H9 (cell line): ENCODE measurements at regions not wholly inside any gene's neighbourhood (a gene's known extent, or its start where the extent isn't known, plus 50 kb on each side); places are given as distances from the start of the nearest gene placed in this dataset.

Experiments used
- DNase-seq: peaks from one replicate; pipeline ENCODE4 v3.0.0-alpha.2; 2017
- H2AFZ ChIP-seq: one replicate; pipeline ENCODE4 v1.6.1; 2013; ENCODE audit warnings: mild to moderate bottlenecking, low read length, control low read depth, moderate library complexity
- H2AK5ac ChIP-seq: 2 replicates; pipeline ENCODE4 v1.6.1; 2013; ENCODE audit warnings: low read length, control low read depth, mixed read lengths; ENCODE audit not compliant: insufficient read length
- H2BK120ac ChIP-seq: one replicate; pipeline ENCODE4 v1.6.1; 2013; ENCODE audit warnings: low read depth, mild to moderate bottlenecking, low read length, control low read depth, inconsistent platforms; ENCODE audit not compliant: poor library complexity, severe bottlenecking
- H2BK12ac ChIP-seq: 2 replicates; pipeline ENCODE4 v1.6.1; 2013; ENCODE audit warnings: low read length, control low read depth, mixed read lengths, low read depth; ENCODE audit not compliant: insufficient read length
- H2BK15ac ChIP-seq: 2 replicates; pipeline ENCODE4 v1.6.1; 2013; ENCODE audit warnings: low read depth, low read length, control low read depth
- H2BK20ac ChIP-seq: one replicate; pipeline ENCODE4 v1.6.1; 2013; ENCODE audit warnings: low read depth, mild to moderate bottlenecking, low read length, control low read depth, inconsistent platforms; ENCODE audit not compliant: poor library complexity, severe bottlenecking
- H2BK5ac ChIP-seq: 2 replicates; pipeline ENCODE4 v1.6.1; 2013; ENCODE audit warnings: low read length, control low read depth, mixed read lengths; ENCODE audit not compliant: insufficient read length
- H3K14ac ChIP-seq: 2 replicates; pipeline ENCODE4 v1.6.1; 2013; ENCODE audit warnings: low read length, control low read depth; ENCODE audit not compliant: insufficient read depth
- H3K18ac ChIP-seq: 2 replicates; pipeline ENCODE4 v1.6.1; 2013; ENCODE audit warnings: low read depth, mild to moderate bottlenecking, mixed read lengths, low read length, control low read depth; ENCODE audit not compliant: insufficient read length
- H3K23ac ChIP-seq: 2 replicates; pipeline ENCODE4 v1.6.1; 2013; ENCODE audit warnings: low read length, control low read depth, mixed read lengths, low read depth; ENCODE audit not compliant: insufficient read length
- H3K23me2 ChIP-seq: 2 replicates; pipeline ENCODE4 v1.6.1; 2013; ENCODE audit warnings: low read depth, mild to moderate bottlenecking, mixed read lengths, low read length, control low read depth; ENCODE audit not compliant: insufficient read length, poor library complexity, severe bottlenecking
- H3K27ac ChIP-seq: 2 replicates; pipeline ENCODE4 v1.5.1; 2013; ENCODE audit warnings: low read length, control low read depth, mixed read lengths, low read depth; ENCODE audit not compliant: insufficient read length
- H3K27me3 ChIP-seq: 2 replicates; pipeline ENCODE4 v1.6.1; 2013; ENCODE audit warnings: low read length, control low read depth, inconsistent platforms; ENCODE audit not compliant: insufficient read depth
- H3K4ac ChIP-seq: 2 replicates; pipeline ENCODE4 v1.6.1; 2013; ENCODE audit warnings: low read depth, mild to moderate bottlenecking, control low read depth, inconsistent platforms, low read length, moderate library complexity
- H3K4me1 ChIP-seq: 2 replicates; pipeline ENCODE4 v1.6.1; 2013; ENCODE audit warnings: low read length, control low read depth, inconsistent platforms; ENCODE audit not compliant: insufficient read depth
- H3K4me2 ChIP-seq: 2 replicates; pipeline ENCODE4 v1.6.1; 2013; ENCODE audit warnings: low read length, control low read depth, mixed read lengths; ENCODE audit not compliant: insufficient read length, insufficient read depth
- H3K56ac ChIP-seq: 2 replicates; pipeline ENCODE4 v1.6.1; 2013; ENCODE audit warnings: low read depth, mild to moderate bottlenecking, mixed read lengths, low read length, control low read depth; ENCODE audit not compliant: insufficient read length
- H3K79me1 ChIP-seq: 2 replicates; pipeline ENCODE4 v1.6.1; 2013; ENCODE audit warnings: low read depth, mild to moderate bottlenecking, moderate library complexity, low read length, control low read depth, inconsistent platforms; ENCODE audit not compliant: insufficient read depth, poor library complexity, severe bottlenecking
- H3K79me2 ChIP-seq: 2 replicates; pipeline ENCODE4 v1.6.1; 2013; ENCODE audit warnings: low read length, control low read depth, inconsistent platforms; ENCODE audit not compliant: insufficient read depth
- H3K9ac ChIP-seq: 2 replicates; pipeline ENCODE4 v1.6.1; 2013; ENCODE audit warnings: low read length, control low read depth, mixed read lengths; ENCODE audit not compliant: insufficient read length; ENCODE audit errors: extremely low read depth
- H3K9me3 ChIP-seq: one replicate; pipeline ENCODE4 v1.6.1; 2013; ENCODE audit warnings: low read depth, low read length, inconsistent platforms; ENCODE audit not compliant: control insufficient read depth
- H3T11ph ChIP-seq: one replicate; pipeline ENCODE4 v1.6.1; 2013; ENCODE audit warnings: mild to moderate bottlenecking, low read length, control low read depth, inconsistent platforms
- H4K20me1 ChIP-seq: one replicate; pipeline ENCODE4 v1.6.1; 2013; ENCODE audit not compliant: control insufficient read depth, insufficient read length, insufficient read depth
- H4K5ac ChIP-seq: 2 replicates; pipeline ENCODE4 v1.6.1; 2013; ENCODE audit warnings: low read depth, mild to moderate bottlenecking, mixed read lengths, low read length, control low read depth; ENCODE audit not compliant: insufficient read length
- H4K8ac ChIP-seq: replicated peaks from 2 replicates; pipeline ENCODE4 v1.6.1; 2013; ENCODE audit warnings: low read length, control low read depth, mixed read lengths, low read depth; ENCODE audit not compliant: insufficient read length
- H4K91ac ChIP-seq: 2 replicates; pipeline ENCODE4 v1.6.1; 2013; ENCODE audit warnings: low read depth, mild to moderate bottlenecking, moderate library complexity, mixed read lengths, low read length, control low read depth; ENCODE audit not compliant: insufficient read length
- H3K27ac Mint-ChIP-seq, 3 experiments: 2 replicates in 2 of 3; 3 replicates in 1 of 3; pipeline ENCODE4 v1.8.0; 2020 to 2021; ENCODE audit warnings: mixed read lengths in 3 of 3, mild to moderate bottlenecking in 1 of 3, moderate library complexity in 1 of 3
- H3K27me3 Mint-ChIP-seq: 2 replicates; pipeline ENCODE4 v1.8.0; 2021; ENCODE audit warnings: low read depth, mild to moderate bottlenecking, moderate library complexity, mixed read lengths
- H3K36me3 Mint-ChIP-seq, 3 experiments: 2 replicates in 2 of 3; 3 replicates in 1 of 3; pipeline ENCODE4 v1.8.0; 2020 to 2021; ENCODE audit warnings: low read depth in 3 of 3, mixed read lengths in 3 of 3; ENCODE audit not compliant: insufficient read depth in 1 of 3
- H3K4me1 Mint-ChIP-seq, 2 experiments: 2 replicates each; pipeline ENCODE4 v1.8.0; 2020; ENCODE audit warnings: mixed read lengths in 2 of 2
- H3K4me3 Mint-ChIP-seq, 2 experiments: 2 replicates in 1 of 2; 3 replicates in 1 of 2; pipeline ENCODE4 v1.8.0; 2020 to 2021; ENCODE audit warnings: mild to moderate bottlenecking in 2 of 2, mixed read lengths in 2 of 2, moderate library complexity in 1 of 2
- H3K9me3 Mint-ChIP-seq, 2 experiments: 2 replicates in 1 of 2; 3 replicates in 1 of 2; pipeline ENCODE4 v1.8.0; 2020; ENCODE audit warnings: mild to moderate bottlenecking in 2 of 2, mixed read lengths in 2 of 2, moderate library complexity in 1 of 2
- WGBS: extraction: QIAGEN DNeasy Blood & Tissue Kit; methylation state at CpG from one replicate; pipeline ENCODE4 v1.1.7; 2013; ENCODE audit warnings: missing lambda C conversion rate, low lambda C conversion rate, mixed read lengths; ENCODE audit not compliant: insufficient read length; ENCODE audit errors: extremely low coverage; 5-methylcytosine and 5-hydroxymethylcytosine counted together
- TF ChIP-seq, protein P1 (sequence below): fragments of 200-600 bp; sonication (generic); conservative IDR thresholded peaks from 3 replicates; pipeline ENCODE4 v1.8.0; 2021; ENCODE audit warnings: antibody characterized with exemption, mild to moderate bottlenecking

DNA sequence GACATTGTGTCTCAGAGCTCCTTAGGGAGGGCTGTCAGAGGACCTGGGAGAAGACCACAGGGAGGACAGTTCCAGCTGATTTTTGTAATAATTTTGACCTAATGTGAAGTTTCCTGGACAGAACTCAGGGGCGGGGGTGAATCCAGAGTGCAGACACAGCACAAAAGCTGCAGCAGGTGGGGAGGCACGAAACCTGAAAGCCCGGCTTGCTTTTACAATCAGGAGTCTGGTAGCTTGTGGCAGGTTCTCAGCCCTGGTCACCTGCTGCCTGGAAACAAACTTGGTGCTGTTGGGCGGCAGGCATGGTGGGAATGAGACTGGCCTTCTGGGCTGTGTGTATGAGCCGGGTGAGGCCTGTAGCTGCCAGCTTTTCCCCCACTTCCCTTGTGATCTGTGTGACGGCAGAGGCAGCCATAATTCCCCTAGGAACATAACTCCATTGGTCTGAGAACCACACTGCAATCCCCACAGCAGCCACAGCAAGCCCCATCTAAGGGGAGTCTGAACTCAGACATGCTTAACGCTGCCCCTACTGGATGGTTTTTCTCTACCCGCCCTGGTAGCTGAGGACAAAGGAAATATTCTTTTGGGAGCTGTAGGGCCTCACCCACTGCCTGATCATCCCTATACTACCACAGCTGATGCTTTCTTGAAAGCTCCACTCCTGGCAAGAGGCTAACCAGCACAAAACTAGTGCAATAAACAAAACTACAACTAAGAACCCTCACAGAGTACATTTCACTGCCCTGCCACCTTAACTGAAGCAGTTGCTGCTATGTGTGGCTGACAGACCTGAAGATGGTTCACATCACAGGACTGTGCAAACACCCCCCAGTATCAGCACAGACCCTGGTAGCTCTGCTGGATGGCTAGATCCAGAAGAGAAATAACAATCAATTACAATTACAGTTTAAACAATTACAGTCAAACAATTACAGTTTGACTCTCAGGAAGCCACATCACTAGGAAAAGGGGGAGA lies 1055.1 kb upstream of the GJE1 start:
- H2BK15ac ChIP-seq, result no peak overlapping the region
- no peaks in the 10 kb centered on the region for H3K9me3 ChIP-seq
- no peaks in the 10 kb centered on the region for H3K27me3 ChIP-seq
- Mint-ChIP-seq H3K36me3 (peaks cover 5 to 15% (median 10%) of the 10 kb centered on the region in 3 experiments), H3K9me3 (peaks cover 4 to 15% of the 10 kb centered on the region in 2 experiments; a peak in 4 of 5 replicates), H3K4me1 (peaks cover 0 to 4% of the 10 kb centered on the region in 2 experiments; a peak in 2 of 4 replicates), H3K27ac (peak overlapping the region in 2 of 3 experiments; percentile 8 to 33; a peak in 2 of 7 replicates), H3K27me3 (no peaks in the 10 kb centered on the region), H3K4me3 (no peak overlapping the region)
- H3K4me1 ChIP-seq, result no peaks in the 10 kb centered on the region
- TF ChIP-seq, protein P1, sequence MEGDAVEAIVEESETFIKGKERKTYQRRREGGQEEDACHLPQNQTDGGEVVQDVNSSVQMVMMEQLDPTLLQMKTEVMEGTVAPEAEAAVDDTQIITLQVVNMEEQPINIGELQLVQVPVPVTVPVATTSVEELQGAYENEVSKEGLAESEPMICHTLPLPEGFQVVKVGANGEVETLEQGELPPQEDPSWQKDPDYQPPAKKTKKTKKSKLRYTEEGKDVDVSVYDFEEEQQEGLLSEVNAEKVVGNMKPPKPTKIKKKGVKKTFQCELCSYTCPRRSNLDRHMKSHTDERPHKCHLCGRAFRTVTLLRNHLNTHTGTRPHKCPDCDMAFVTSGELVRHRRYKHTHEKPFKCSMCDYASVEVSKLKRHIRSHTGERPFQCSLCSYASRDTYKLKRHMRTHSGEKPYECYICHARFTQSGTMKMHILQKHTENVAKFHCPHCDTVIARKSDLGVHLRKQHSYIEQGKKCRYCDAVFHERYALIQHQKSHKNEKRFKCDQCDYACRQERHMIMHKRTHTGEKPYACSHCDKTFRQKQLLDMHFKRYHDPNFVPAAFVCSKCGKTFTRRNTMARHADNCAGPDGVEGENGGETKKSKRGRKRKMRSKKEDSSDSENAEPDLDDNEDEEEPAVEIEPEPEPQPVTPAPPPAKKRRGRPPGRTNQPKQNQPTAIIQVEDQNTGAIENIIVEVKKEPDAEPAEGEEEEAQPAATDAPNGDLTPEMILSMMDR, result peak; percentile 68
- H3K23me2 ChIP-seq, result no peaks in the 10 kb centered on the region
- H3K9ac ChIP-seq, result no peak overlapping the region
- peak; percentile 74 for DNase-seq
- no peak overlapping the region for H4K8ac ChIP-seq
- no peak overlapping the region for H3K18ac ChIP-seq
- no peak overlapping the region for H2BK5ac ChIP-seq
- no peak overlapping the region for H2BK20ac ChIP-seq
- H3K4ac ChIP-seq, result no peak overlapping the region
- H2AK5ac ChIP-seq, result no peak overlapping the region
- no peak overlapping the region for H2BK120ac ChIP-seq
- no peak overlapping the region for H3T11ph ChIP-seq
- H3K56ac ChIP-seq, result no peak overlapping the region
- H3K79me1 ChIP-seq, result no peaks in the 10 kb centered on the region
- H3K14ac ChIP-seq, result no peak overlapping the region
- H3K27ac ChIP-seq, result no peak overlapping the region
- H4K91ac ChIP-seq, result no peak overlapping the region
- no peak overlapping the region for H3K23ac ChIP-seq
- no peaks in the 10 kb centered on the region for H3K79me2 ChIP-seq
- H2BK12ac ChIP-seq, result no peak overlapping the region
- H4K5ac ChIP-seq, result no peak overlapping the region
- WGBS, result no CpG with 5 or more reads among the region's 8 CpGs
- H2AFZ ChIP-seq, result no peak overlapping the region
- H4K20me1 ChIP-seq, result no peaks in the 10 kb centered on the region
- no peak overlapping the region for H3K4me2 ChIP-seq
